Neural cell (in vitro differentiated cells): ENCODE measurements at regions not wholly inside any gene's neighbourhood (a gene's known extent, or its start where the extent isn't known, plus 50 kb on each side); places are given as distances from the start of the nearest gene placed in this dataset.

Experiments
- H2AFZ ChIP-seq: fragments of 200-600, 300-800 bp; sonication (generic), shearing (Covaris generic); 2 replicates; pipeline ENCODE4 v1.6.0; 2014; ENCODE audit warnings: low read depth, mild to moderate bottlenecking, antibody characterized with exemption, low read length, moderate library complexity
- H3F3A ChIP-seq: fragments of 200-600 bp; shearing (Covaris generic); 2 replicates; pipeline ENCODE4 v1.6.1; 2016; ENCODE audit warnings: mild to moderate bottlenecking, moderate library complexity, mixed read lengths, antibody characterized with exemption, low read length; ENCODE audit not compliant: insufficient read depth, poor library complexity, severe bottlenecking
- H3K27ac ChIP-seq: fragments of 200-600, 300-800 bp; sonication (generic), shearing (Covaris generic); 2 replicates; pipeline ENCODE4 v1.5.1; 2014; ENCODE audit warnings: mild to moderate bottlenecking, low read length, moderate library complexity
- H3K27me3 ChIP-seq: fragments of 300-800, 200-600 bp; sonication (generic), shearing (Covaris generic); 2 replicates; pipeline ENCODE4 v1.6.0; 2014; ENCODE audit warnings: mild to moderate bottlenecking, low read depth, low read length, moderate library complexity; ENCODE audit not compliant: insufficient read depth
- H3K36me3 ChIP-seq: fragments of 300-800, 200-600 bp; sonication (generic), shearing (Covaris generic); 2 replicates; pipeline ENCODE4 v1.5.1; 2014; ENCODE audit warnings: mild to moderate bottlenecking, antibody characterized with exemption, low read length, moderate library complexity; ENCODE audit not compliant: insufficient read depth
- H3K4me2 ChIP-seq: fragments of 300-800, 200-600 bp; sonication (generic), shearing (Covaris generic); 2 replicates; pipeline ENCODE4 v1.6.0; 2014; ENCODE audit warnings: mild to moderate bottlenecking, low read length
- H3K4me3 ChIP-seq: fragments of 300-800, 200-600 bp; sonication (generic), shearing (Covaris generic); 2 replicates; pipeline ENCODE4 v1.5.1; 2014; ENCODE audit warnings: mild to moderate bottlenecking, low read length, moderate library complexity
- H3K79me2 ChIP-seq: fragments of 200-600 bp; shearing (Covaris generic); replicated peaks from 2 replicates; pipeline ENCODE4 v1.6.0; 2014; ENCODE audit warnings: mild to moderate bottlenecking, low read length, moderate library complexity; ENCODE audit not compliant: insufficient read depth
- H3K9ac ChIP-seq: fragments of 300-800, 200-600 bp; sonication (generic), shearing (Covaris generic); 2 replicates; pipeline ENCODE4 v1.6.1; 2016; ENCODE audit warnings: mild to moderate bottlenecking, low read length, mixed read lengths
- H3K9me2 ChIP-seq: fragments of 200-600 bp; shearing (Covaris generic); 2 replicates; pipeline ENCODE4 v1.6.1; 2016; ENCODE audit warnings: mild to moderate bottlenecking, low read length, mixed read lengths; ENCODE audit not compliant: insufficient read depth
- H3K9me3 ChIP-seq: fragments of 200-600, 300-800 bp; sonication (generic), shearing (Covaris generic); 2 replicates; pipeline ENCODE4 v1.6.1; 2016; ENCODE audit warnings: mild to moderate bottlenecking, mixed run types, low read length, moderate library complexity, mixed read lengths
- H4K20me1 ChIP-seq: fragments of 200-600 bp; shearing (Covaris generic); 2 replicates; pipeline ENCODE4 v1.6.1; 2016; ENCODE audit warnings: mild to moderate bottlenecking, mixed run types; ENCODE audit not compliant: insufficient read depth
- EP300 ChIP-seq: fragments of 450-650 bp; conservative IDR thresholded peaks from 2 replicates; pipeline ENCODE4 v1.6.1; 2014; ENCODE audit warnings: antibody characterized with exemption, mild to moderate bottlenecking, moderate library complexity; ENCODE audit not compliant: poor library complexity, severe bottlenecking
- EZH2 ChIP-seq: fragments of 200-600, 300-800 bp; shearing (Covaris generic), sonication (generic); IDR thresholded peaks from 2 replicates; pipeline ENCODE4 v1.6.1; 2014; ENCODE audit warnings: antibody characterized with exemption, low read length, borderline replicate concordance, mild to moderate bottlenecking; ENCODE audit not compliant: insufficient read depth, poor library complexity, severe bottlenecking
- MXI1 ChIP-seq: fragments of 450-650 bp; conservative IDR thresholded peaks from 2 replicates; pipeline ENCODE4 v1.6.1; 2014; ENCODE audit warnings: antibody characterized with exemption, mild to moderate bottlenecking; ENCODE audit not compliant: poor library complexity, severe bottlenecking
- POLR2AphosphoS5 ChIP-seq: IDR thresholded peaks from 2 replicates; pipeline ENCODE4 v1.6.1; 2012
- RAD21 ChIP-seq: fragments of 450-650 bp; conservative IDR thresholded peaks from 2 replicates; pipeline ENCODE4 v1.6.1; 2014; ENCODE audit warnings: antibody characterized with exemption, mild to moderate bottlenecking, moderate library complexity
- SMC3 ChIP-seq: fragments of 450-650 bp; conservative IDR thresholded peaks from 2 replicates; pipeline ENCODE4 v1.6.1; 2014; ENCODE audit warnings: antibody characterized with exemption, mild to moderate bottlenecking, moderate library complexity; ENCODE audit not compliant: poor library complexity
- TAF1 ChIP-seq: IDR thresholded peaks from 2 replicates; pipeline ENCODE4 v1.6.1; 2012; ENCODE audit warnings: low read depth
- TF ChIP-seq, protein P1 (sequence below): IDR thresholded peaks from 2 replicates; pipeline ENCODE4 v1.6.1; 2012; ENCODE audit warnings: borderline replicate concordance

GRCh38 chrX:118249146-118249545 is 96.8 kb upstream of the WDR44 start:
- no peak overlapping the region for H3K27ac ChIP-seq
- no peak overlapping the region for H3K4me2 ChIP-seq
- H3K36me3 ChIP-seq, result no peaks in the 10 kb centered on the region
- no peaks in the 10 kb centered on the region for H3F3A ChIP-seq
- H2AFZ ChIP-seq, result no peak overlapping the region
- no peaks in the 10 kb centered on the region for H3K27me3 ChIP-seq
- H3K9me3 ChIP-seq, result no peaks in the 10 kb centered on the region
- no peak overlapping the region for H3K4me3 ChIP-seq
- no peaks in the 10 kb centered on the region for H4K20me1 ChIP-seq
- TF ChIP-seq TAF1, result no peak
- TF ChIP-seq EP300, result no peak
- no peak for TF ChIP-seq MXI1
- no peak for TF ChIP-seq SMC3
- H3K9me2 ChIP-seq, result no peaks in the 10 kb centered on the region
- H3K79me2 ChIP-seq, result no peaks in the 10 kb centered on the region
- H3K9ac ChIP-seq, result no peak overlapping the region

DNA sequence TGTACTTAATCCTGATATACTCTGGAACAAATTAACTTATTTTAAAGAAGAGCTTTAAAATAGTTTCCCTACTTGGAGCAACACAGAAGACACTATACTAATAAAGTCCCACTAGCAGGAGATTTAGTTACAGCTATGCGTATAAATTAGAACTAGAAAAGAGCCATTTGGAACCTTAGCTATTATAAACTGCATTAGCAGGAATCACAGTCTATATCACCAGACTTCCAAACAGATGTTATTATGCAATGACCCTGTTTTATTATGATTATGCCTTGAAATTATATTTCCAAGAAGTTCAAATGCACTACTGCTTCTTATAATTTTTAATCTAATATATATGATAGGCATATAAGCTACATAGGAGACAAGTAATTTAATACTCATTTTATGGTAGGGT is 95.5 kb upstream of the WDR44 start:
- Histone ChIP-seq H3F3A (no peaks in the 10 kb centered on the region), H3K9me3 (no peaks in the 10 kb centered on the region), H3K9me2 (no peaks in the 10 kb centered on the region), H3K9ac (no peak overlapping the region), H3K36me3 (no peaks in the 10 kb centered on the region), H3K27ac (no peak overlapping the region), H3K4me2 (no peak overlapping the region), H3K79me2 (no peaks in the 10 kb centered on the region), H4K20me1 (no peaks in the 10 kb centered on the region), H3K4me3 (no peak overlapping the region), H2AFZ (no peak overlapping the region), H3K27me3 (no peaks in the 10 kb centered on the region)
- no peak for TF ChIP-seq POLR2AphosphoS5
- TF ChIP-seq EZH2, result no peak
- TF ChIP-seq SMC3, result no peak
- TF ChIP-seq RAD21, result no peak
- TF ChIP-seq TAF1, result no peak
- TF ChIP-seq, protein P1, sequence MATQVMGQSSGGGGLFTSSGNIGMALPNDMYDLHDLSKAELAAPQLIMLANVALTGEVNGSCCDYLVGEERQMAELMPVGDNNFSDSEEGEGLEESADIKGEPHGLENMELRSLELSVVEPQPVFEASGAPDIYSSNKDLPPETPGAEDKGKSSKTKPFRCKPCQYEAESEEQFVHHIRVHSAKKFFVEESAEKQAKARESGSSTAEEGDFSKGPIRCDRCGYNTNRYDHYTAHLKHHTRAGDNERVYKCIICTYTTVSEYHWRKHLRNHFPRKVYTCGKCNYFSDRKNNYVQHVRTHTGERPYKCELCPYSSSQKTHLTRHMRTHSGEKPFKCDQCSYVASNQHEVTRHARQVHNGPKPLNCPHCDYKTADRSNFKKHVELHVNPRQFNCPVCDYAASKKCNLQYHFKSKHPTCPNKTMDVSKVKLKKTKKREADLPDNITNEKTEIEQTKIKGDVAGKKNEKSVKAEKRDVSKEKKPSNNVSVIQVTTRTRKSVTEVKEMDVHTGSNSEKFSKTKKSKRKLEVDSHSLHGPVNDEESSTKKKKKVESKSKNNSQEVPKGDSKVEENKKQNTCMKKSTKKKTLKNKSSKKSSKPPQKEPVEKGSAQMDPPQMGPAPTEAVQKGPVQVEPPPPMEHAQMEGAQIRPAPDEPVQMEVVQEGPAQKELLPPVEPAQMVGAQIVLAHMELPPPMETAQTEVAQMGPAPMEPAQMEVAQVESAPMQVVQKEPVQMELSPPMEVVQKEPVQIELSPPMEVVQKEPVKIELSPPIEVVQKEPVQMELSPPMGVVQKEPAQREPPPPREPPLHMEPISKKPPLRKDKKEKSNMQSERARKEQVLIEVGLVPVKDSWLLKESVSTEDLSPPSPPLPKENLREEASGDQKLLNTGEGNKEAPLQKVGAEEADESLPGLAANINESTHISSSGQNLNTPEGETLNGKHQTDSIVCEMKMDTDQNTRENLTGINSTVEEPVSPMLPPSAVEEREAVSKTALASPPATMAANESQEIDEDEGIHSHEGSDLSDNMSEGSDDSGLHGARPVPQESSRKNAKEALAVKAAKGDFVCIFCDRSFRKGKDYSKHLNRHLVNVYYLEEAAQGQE, result no peak
- no peak for TF ChIP-seq MXI1

DNA sequence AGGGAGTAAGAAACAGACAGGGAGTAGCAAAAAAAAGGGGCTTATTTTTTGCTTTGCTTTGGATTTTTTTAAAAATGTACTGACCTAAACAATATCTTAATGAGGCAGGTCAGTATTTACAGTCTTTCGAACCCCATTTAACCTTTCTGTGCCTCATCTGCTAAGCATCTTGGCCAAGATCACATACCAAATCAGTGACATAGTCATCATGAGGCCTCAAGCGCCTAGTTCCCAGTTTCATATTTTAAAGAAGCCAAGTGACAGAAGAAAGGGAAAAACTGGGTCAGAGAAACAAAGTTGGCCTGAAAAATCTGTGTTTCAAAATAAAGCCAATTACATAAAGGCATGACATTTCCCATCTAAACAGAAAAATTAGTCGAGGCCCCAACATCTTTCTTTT is 94.6 kb upstream of the WDR44 start:
- no peaks in the 10 kb centered on the region for H4K20me1 ChIP-seq
- no peak overlapping the region for H2AFZ ChIP-seq
- H3K4me2 ChIP-seq, result no peak overlapping the region
- no peaks in the 10 kb centered on the region for H3K27me3 ChIP-seq
- H3K9me3 ChIP-seq, result no peaks in the 10 kb centered on the region
- H3K79me2 ChIP-seq, result no peaks in the 10 kb centered on the region
- H3K9ac ChIP-seq, result no peak overlapping the region
- no peaks in the 10 kb centered on the region for H3K36me3 ChIP-seq
- no peak for TF ChIP-seq EZH2
- TF ChIP-seq, protein P1, result no peak
- H3K27ac ChIP-seq, result no peak overlapping the region
- H3K9me2 ChIP-seq, result no peaks in the 10 kb centered on the region
- no peaks in the 10 kb centered on the region for H3F3A ChIP-seq
- H3K4me3 ChIP-seq, result no peak overlapping the region
